Medulla oblongata (tissue), 1 donor: ENCODE measurements at regions not wholly inside any gene's neighbourhood (a gene's known extent, or its start where the extent isn't known, plus 50 kb on each side); places are given as distances from the start of the nearest gene placed in this dataset.
A peak's percentile ranks its signal among the peaks of the same experiment; 100 is the strongest.
"Not testable (repeated sequence)": the region's sequence is repeated elsewhere in the genome, so short reads cannot be mapped to it uniquely, and the experiment has no call there.

ENCODE experiments used
- DNase-seq: peaks from one replicate; pipeline ENCODE4 v3.0.0-alpha.2; 2015; ENCODE audit errors: extremely low spot score

DNA sequence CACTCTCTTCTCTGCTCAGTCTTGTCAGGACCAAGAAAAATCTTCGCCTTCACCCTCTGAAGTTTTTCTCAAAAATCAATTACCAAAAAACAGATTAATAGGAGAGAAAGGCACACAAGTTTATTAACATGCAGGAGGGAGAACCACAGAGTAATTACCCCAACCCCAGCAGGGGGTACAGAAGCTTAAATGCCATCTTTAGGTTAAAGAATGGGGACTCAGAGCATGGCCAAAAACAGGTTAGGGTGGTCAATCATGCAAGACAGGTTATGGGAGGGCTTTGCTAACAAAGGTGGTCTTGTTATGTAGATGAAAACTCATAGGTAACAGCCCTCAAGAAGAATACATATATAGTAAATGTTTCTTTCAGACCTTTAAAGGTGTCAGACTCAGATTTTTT, 100.5 kb upstream of the BTN3A2 start:
- DNase-seq, result no peak

DNA sequence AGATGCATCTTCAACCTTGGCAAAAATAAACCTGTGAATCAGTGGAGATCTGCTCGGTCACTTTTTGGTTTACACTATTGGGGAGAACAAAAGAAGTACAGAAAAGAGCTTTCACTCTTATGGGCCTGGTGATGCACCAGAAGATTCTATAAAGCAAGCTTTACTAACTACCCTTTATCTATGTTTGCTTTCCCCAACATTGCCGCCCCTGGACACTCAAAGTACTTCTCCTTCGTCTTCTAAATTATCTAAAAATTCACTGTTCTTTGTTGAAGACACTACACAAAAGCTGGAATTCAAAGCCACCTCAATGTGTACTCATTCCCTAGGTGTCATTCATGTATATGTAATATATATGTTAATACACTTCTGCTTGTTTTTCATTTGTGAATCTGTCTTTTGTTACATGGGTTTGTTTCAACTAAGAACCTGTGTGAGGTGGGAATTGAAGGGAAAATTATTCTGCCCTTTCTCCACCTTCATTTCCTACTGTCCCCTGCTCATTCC, 97.9 kb upstream of the BTN3A2 start:
- DNase-seq, result no peak

DNA sequence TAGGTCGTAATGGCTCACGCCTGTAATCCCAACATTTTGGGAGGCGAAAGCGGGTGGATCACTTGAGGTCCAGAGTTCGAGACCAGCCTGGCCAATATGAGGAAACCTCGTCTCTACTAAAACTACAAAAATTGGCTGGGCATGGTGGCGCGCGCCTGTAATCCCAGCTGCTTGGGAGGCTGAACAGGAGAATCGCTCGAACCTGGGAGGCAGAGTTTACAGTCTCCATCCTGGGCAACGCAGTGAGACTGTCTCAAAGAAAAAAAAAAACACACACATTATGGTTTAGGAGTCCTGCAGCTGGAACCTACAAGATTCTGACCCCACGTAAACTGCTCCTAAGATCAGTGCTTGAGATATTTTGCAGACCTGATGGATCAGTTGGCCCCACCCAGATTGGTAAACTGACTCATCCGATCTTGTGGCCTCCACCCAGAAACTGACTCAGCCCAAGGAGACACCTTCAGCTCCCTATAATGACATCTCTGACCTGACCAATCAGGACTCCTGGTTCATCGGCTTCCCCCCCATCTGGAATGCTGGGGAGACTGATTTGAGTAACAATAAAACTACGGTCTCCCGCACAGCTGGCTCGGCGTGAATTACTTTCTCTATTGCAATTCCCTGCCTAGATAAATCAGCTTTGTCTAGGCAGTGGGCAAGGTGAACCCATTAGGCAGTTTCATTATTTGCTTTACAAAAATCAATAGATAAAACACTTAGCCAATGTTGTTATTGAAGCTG, 96.2 kb upstream of the BTN3A2 start:
- DNase-seq, result no peak

GRCh38 chr6:26269531-26270485, 95.2 kb upstream of the BTN3A2 start:
- no peak for DNase-seq

DNA sequence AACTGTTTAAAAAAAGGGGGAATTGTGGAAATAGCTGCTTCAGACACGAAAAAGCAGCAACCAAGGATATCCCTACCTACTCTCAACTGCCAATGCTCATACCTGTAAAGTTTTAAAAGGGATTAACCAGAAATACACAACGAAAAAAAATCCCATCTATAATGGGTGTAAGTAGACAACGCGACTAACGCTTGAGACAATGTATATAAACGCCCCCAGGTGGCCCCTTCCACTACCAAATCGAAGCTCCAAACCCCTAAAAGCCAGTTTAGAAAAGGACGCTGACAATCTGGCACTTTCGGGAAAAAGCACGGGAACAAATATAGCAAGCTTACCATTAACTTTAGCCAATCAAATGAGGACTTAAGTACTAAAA, 94.5 kb upstream of the BTN3A2 start:
- no peak for DNase-seq

- DNase-seq, result peak; percentile 91
Measured at GRCh38 chr6:26270903-26271667, 93.9 kb upstream of the BTN3A2 start.

- DNase-seq, result no peak
Measured at GRCh38 chr6:26271668-26272024, 93.4 kb upstream of the BTN3A2 start.

GRCh38 chr6:26272171-26272637, 92.8 kb upstream of the BTN3A2 start:
- peak; percentile 19 for DNase-seq

DNA sequence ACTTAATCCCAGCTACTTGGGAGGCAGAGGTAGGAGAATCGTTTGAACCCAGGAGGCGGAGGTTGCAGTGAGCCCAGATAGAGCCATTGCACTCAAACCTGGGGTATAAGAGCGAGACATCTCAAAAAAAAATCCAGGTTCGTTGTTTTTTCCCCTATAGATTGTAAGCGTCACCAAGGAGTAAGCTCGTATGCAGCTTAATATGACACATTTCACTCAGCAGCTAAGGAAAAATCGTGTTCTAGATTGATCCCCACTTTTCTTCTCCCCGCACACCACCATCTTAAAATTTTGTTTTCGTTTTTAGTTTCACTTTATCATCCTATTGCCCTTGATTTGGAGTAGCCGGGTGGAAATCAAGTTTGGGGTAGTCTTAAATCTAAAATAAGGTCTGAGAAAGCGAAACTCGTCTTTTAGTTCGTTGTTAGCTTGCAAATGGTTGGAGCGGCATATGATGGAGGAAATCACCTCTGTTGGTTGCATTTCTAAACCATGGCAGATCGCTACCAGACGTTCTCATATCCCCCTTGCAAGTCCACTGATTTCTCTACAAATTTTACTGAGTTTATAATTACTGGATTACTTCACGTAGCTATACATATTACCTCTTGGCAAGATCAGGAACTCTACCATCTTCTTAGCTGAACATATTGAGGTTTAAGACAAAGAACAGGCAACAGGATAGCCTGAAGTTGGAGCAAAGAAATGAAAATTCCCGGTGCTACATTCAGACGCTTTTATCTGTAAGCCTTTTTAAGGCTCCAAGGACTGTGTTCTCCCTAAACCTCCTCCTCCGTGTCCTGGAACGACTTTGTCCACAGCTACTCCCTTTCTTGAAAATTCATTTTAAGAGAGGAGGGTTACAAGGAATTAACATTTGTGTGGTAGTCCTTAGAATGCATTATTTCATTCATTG, 91.1 kb upstream of the BTN3A2 start:
- DNase-seq, result peak; percentile 35

- peak; percentile 44 for DNase-seq
Measured at GRCh38 chr6:26275663-26276062, 89.3 kb upstream of the BTN3A2 start.

- no peak for DNase-seq
Measured at GRCh38 chr6:26276841-26277648, 88.0 kb upstream of the BTN3A2 start.

DNA sequence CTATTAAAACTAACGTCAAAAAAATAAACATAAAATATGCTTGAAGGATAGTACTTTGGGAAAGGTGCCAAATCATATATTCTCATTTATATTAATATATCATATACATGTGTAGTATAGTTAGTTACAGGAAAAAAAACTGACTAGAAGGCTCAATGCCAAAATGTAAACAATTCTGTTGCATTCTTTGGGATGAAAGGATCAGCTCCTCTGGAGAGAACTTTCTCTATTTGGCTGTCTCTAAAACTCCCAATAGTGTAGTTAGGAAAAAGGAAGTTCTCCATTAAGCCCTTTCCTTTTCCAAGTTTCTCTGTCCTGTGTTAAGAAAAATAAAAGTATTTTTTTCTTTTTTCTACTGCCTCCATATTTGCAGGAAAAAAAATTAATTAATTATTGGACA, 86.5 kb upstream of the BTN3A2 start:
- no peak for DNase-seq

DNA sequence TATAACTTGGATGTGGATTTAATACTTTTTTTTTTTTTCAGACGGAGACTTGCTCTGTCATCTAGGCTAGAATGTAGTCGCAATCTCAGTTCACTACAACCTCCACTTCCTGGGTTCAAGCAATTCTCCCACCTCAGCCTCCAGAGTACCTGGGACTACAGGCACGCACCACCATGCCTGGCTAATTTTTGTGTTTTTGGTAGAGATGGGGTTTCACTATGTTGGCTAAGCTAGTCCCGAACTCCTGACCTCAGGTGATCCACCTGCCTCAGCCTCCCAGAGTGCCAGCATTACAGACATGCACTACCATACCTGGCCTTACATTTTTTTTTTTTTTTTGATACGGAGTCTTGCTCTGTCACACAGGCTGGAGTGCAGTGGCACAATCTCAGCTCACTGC, 85.6 kb upstream of the BTN3A2 start:
- DNase-seq, result not testable (repeated sequence)

- no peak for DNase-seq
Measured at GRCh38 chr6:26280407-26280806, 84.6 kb upstream of the BTN3A2 start.

- peak; percentile 47 for DNase-seq
Measured at GRCh38 chr6:26284537-26285142, 80.4 kb upstream of the BTN3A2 start.

DNA sequence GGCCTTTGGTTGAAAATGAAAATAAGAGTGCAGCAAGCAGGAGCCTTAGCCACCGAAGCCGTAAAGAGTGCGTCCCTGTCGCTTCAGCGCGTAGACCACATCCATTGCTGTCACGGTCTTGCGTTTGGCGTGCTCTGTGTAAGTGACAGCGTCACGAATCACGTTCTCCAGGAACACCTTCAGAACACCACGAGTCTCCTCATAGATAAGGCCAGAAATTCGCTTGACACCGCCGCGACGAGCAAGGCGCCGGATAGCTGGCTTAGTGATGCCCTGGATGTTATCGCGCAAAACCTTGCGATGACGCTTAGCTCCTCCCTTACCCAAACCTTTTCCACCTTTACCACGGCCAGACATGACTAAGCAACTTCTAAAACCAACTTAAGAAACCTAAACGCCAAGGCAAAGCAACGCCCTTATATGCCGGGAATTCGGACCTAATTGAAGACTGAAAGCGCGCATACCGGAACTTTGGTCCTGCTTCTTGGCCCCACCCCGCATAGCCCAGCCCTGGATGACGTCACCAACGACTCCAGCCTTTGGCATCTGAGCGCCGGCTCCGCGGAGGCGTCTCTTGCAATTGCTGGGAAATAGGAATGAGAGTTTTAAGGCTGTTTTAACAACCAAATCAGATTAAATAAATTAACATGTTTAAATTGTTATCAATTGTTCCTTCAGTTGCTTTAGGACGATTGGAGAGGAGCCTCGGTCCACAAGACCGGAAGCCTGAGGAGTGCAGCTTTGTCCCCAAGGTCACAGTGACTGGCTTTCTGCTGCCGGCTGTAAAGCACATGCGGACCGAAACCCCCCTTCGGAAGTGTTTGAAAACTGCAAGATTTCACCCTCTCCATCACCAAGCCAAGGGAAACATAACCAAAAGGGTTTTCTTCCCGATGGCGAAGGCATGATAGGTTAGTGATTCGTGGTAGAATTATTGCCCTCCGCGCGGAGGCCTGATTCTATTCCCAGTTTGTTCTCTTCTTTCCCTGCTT, 79.6 kb upstream of the BTN3A2 start:
- peak; percentile 99 for DNase-seq

DNA sequence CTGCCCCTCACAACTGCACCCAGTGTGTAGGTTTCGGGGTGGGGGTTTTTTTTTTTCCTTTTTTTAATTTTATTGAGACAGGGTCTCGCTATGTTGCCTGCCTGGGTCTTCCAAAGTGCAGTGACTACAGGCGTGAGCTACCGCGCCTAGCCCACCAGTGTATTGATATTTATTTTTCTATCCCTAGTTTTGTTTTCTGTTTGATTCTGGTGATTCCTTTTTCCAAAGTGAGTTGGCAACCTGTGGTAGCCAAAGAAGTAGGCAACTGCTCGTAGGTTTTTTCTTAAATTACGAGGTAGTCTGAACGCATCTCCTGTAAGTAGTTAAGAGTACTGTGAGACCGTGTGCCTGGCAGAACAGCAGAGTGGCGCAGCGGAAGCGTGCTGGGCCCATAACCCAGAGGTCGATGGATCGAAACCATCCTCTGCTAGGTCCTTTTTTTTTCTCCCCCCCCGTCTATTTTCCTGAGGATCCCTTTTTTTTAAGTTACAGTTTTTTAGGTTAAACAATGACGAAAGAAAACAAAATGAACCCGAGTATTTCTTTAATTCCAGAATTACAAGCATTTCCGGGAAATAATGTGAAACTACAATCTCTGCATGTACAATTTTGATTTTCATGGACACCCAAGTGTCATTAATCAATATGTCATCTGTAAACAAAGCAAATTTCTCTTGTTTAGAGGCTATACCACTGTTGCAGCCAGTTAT, 78.7 kb upstream of the BTN3A2 start:
- DNase-seq, result peak; percentile 93

- DNase-seq, result no peak
Measured at GRCh38 chr6:26288155-26288554, 76.8 kb upstream of the BTN3A2 start.
